ENCODE measurements at regions not wholly inside any gene's neighbourhood (a gene's known extent, or its start where the extent isn't known, plus 50 kb on each side); places are given as distances from the start of the nearest gene placed in this dataset.
A peak's percentile ranks its signal among the peaks of the same experiment; 100 is the strongest.

- no peak for DNase-seq (ENCODE audit: low read depth in 3 of 3)
Observed at GRCh38 chr13:40251343-40252032, 415.0 kb downstream of the FOXO1 start.

DNA sequence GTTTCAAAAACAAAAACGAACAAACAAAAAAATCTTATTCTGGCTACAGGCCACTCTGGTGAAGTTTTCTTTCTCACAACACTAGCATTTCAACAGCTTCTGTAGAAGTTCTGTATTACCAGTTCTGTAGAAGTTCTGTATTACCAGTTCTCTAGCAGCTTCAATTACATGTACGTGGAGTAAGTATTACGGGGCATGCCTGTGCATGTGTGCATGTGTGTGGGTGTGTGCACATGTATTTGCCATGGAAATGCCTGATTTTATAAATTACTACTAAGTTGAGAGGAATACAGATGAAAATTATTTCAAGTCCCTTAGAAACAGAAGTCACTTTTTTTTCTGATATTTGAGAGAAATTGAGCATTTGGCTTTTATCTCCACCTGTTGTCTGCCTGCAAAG lies 414.2 kb downstream of the FOXO1 start:
- no peak for DNase-seq (ENCODE audit: low read depth in 3 of 3)

DNA sequence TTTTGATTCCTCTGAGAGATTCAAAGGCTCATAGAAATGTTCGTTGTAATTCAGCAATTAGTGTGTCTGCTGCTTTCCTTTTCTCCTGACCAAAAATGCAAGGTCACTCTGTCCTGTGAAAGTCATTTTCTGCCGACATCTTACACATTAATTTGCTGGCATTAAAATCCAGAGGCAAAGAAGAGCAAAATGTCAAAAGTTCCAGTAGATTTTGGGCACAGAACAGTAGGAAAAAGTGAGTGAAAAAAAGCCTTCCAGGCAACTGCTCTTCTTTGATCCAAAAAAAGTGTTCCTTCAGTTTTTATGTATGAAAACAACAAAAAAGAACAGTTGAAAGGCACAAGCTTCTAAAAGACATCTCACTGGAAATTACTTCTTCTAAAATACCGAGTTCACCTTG lies 413.8 kb downstream of the FOXO1 start:
- DNase-seq (ENCODE audit: low read depth in 3 of 3) = no peak

DNA sequence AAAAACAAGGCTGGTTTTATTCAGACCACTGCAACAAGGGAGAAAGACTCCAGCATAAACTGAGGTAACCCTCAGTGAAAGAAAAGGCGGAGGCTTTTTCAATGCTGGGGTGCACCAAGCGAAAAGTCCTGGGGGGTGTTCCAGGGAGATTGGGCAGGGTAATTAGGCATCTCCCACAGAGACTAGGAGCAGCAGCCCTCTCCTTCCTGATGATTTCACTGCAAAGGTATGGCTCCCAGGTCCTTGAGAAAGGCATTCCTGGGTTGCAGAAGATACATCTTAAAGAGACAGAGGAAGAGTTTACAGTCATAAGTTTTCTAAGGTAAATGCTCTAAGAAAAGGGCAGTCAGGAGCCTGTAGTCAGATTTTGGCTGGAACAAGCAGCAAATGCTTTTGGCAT lies 412.0 kb downstream of the FOXO1 start:
- DNase-seq (ENCODE audit: low read depth in 3 of 3) = no peak

DNA sequence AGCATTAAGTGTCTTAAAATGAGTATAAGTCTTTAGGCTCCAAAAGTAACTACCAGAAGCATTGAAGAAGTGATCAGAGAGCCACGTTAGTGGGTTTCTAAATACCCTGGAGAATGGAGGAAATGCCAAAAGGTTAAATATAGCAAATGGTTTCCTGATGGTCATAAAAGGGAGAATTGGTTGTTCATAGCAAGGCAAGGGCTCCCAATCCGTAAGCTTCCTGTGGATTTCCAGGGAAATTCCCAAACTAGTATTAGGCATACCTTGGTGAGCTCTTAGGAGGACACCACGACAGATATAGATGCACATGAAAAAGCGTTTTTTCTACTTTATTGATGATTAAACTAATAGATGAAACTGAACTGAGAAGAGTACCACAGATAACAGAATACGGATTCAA lies 410.9 kb downstream of the FOXO1 start:
- no peak for DNase-seq (ENCODE audit: low read depth in 3 of 3)

- DNase-seq (ENCODE audit: low read depth in 3 of 3) = no peak
Observed at GRCh38 chr13:40259899-40260298, 406.5 kb downstream of the FOXO1 start.

DNA sequence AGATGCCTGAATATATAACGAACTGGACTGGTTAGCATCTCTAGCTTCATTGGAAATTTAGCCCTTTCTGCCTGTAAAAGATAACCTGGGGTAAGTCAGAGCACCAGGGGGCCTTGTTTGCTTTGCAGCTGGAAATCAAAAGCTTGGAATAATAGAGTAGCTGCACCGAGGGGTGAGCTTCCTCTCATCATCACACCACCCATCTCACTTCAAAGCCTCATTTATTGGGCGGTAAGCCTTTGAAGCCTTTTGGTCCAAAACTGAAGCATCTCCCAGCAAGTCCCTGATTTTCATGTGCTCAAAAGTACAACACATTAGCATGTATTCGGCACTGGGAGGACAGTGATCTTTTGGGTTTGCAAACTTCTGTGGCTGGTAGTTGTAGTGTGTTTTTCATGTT lies 405.1 kb downstream of the FOXO1 start:
- DNase-seq (ENCODE audit: low read depth in 3 of 3) = no peak

- DNase-seq (ENCODE audit: low read depth in 3 of 3) = no peak
Observed at GRCh38 chr13:40261947-40262346, 404.5 kb downstream of the FOXO1 start.

DNA sequence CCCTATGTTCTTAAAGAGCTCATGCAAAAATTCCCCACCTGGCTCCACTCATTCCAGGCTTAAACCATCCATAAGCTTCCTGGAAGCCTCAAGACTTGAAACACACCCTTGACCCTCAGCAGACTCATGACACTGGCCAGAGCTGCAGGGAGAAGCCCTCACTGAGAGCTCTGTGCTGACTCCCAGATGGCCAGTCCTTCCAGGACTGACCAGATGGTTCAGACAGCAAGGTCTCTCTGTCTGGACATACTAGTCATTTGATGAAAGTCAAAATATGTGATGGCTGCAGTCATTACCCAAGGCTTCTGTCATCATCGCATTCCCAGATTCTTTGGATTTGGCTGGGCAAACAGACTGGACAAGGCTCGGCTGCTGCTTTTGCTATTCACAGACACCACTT lies 397.4 kb downstream of the FOXO1 start:
- no peak for DNase-seq (ENCODE audit: low read depth in 3 of 3)

DNA sequence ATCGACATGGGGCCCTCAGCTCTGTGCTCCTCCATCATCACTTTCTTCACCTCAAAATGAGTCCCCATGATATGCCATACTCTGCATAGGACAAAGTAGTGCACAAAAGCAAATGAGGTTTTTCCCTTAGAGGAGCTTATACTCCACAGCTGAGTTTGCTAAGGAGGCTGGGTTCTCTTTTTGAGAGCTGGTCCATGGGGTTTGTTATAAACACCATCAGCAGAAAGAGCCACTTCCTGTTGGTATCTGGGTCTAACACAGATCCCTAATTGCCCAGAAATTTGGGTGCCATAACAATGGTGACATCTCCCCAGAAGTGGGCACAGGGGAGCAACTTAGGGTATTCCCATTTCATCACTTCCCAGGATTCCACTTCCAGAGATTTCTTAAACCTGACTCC lies 395.7 kb downstream of the FOXO1 start:
- DNase-seq (ENCODE audit: low read depth in 3 of 3) = no peak

DNA sequence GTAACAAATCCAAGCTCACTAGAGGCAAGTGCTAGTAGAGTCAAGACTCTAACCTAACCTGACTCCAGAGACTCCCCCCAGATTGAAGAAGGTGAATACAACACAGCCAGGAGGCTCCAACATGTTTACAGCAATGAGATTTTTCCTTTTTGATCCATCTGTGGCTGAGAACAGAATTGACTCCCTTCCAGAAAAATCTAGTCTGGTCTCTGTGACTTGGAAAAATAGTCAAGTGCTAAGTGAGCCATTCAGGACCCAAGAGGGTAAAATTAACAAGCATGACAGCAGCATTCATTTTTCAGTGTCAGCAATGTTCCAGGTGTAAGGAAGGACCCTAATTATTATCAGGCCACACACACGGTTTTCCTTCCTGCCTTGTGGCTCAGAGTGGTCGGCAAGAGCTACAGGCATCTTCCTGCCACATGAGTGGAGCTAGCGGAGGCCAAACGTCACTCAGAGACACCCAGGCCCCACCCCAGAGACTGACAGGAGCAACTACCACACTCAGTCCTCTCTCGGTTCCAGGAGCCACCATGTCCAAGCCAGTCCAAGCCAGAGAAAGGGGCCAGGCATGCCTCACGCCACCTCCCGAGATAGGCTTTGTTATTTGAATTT lies 395.1 kb downstream of the FOXO1 start:
- DNase-seq (ENCODE audit: low read depth in 3 of 3) = no peak

DNA sequence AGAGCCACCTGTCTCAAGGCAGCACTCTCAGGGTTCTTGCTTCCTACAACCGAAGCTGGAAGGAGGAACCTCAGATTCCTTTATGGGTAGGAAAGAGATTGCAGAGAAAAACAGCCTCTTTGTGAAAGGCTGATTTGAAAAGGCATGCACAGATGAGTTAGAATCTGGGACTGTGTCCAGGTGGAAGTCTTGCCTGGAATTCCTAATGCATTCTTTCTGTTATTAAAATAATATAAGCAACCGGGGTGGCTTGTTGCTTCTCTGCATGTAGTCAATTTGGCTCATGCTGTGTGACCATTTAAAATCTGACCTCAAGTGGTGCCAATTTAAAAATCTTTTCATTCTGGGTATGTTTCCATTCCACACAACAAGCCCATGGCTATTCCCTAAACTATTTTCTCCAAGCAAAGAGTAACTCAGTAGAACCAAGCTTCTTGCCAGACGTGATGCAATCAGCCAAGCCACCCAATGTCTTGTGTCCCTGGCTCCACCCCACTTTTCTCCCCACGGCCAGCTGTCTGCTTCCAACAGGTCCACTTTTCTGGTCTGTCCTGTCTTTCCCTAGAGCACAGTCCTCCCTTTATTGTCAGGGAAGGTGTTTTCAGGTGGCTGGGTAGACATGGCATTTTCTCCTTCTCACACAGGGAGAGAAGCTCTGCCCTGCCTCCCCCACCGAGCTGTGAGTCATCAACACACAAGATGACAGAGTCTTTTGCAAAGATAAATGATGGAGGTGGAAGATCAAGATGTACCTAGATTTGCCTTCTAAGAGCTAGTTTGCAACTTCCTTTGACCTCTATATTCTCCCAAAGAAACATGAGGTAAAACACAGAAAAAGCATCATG lies 394.3 kb downstream of the FOXO1 start:
- peak; percentile 16 to 52 (median 36) for DNase-seq (ENCODE audit: low read depth in 3 of 3)

DNA sequence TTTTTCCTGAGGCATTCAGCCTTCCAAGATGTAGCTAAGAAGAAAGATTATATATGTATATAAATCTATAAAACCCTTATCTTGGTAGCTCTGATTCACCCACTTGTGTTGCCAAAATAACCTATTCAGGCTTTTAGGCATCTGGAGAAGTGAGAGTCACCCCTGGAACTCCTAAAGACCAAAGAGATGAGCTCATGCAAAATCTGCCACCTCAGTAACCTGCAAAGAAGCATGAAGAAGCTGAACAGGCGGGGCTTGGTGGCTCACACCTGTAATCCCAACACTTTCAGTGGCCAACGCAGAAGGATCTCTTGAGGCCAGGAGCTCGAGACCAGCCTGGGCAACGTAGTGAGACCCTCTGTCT lies 393.7 kb downstream of the FOXO1 start:
- DNase-seq (ENCODE audit: low read depth in 3 of 3) = no peak

DNA sequence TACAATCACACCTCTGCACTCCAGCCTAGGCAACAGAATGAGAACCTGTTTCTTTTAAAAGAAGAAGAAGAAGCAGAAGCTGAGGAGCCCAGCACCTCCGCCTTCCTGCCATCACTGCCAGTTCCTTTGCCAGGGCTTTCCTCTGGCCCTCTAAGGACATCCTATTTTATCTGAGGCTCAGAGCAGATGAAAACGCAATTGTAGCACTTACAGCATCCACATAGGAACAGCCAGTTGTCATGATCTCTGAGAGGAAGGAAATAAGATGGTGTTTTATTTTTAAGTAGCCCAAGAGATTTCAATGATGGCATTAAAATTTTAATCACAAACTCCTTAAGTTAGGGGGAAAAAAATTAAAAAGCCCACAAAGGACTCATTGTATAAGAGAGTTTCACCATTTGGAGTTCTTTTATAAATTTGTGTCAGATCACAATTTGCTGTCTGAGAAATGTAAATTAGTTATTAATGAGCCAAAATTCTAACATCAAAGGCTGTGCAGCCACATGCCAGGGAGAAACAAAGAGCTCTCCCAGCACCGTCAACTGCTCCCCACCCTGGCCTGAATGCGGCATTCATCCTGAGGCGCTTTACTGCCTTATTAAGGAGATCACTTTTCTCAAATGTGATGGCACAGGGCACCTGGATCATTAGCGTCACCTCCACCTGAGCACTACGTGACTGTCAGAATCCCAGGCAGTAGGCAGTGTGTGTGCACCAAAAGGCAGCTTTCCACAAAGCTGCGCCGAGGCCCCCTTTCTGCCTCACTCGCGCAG lies 393.0 kb downstream of the FOXO1 start:
- no peak for DNase-seq (ENCODE audit: low read depth in 3 of 3)

GRCh38 chr13:40274103-40274502 lies 392.3 kb downstream of the FOXO1 start:
- DNase-seq (ENCODE audit: low read depth in 3 of 3) = no peak

DNA sequence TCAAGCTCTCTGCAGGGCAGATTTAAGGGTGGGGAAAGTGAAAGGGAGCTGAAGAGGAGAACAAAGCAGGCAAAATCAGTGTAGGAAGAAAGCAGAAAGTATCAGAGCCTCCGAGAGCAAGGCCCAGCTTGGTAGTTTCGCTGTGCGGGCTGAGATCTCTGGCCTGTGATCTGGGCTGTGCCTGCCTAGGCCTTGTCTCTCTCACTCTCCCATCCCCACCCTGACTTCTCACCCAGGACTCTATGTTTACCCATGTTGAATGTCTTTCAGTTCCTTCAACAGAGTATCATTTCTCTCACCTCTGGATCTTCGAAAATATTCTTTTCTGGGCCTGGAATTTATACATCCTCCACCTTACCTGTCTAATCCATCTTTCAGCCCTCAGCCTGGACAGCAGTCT lies 391.3 kb downstream of the FOXO1 start:
- DNase-seq (ENCODE audit: low read depth in 3 of 3) = no peak

- no peak for DNase-seq (ENCODE audit: low read depth in 3 of 3)
Observed at GRCh38 chr13:40275636-40276035, 390.8 kb downstream of the FOXO1 start.

DNA sequence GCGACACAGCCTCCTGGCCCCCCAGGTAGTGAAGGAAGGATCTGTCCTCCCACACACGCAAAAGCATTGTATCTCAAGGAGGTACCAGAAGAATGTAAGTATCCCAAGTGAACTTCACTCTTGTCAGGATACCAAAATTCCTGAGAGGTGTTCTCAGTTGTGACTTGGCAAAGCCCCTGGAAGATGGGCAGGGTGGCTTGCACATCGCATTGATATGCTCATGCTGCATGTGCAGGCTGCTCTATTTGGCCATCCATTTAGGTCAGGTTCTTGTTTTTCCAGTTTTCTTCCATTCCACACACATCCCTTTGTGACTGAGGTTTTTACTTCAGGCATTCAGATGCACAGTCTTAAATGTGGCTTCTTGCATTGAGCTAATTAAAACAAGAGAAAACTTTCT lies 382.8 kb downstream of the FOXO1 start:
- DNase-seq (ENCODE audit: low read depth in 3 of 3) = no peak

DNA sequence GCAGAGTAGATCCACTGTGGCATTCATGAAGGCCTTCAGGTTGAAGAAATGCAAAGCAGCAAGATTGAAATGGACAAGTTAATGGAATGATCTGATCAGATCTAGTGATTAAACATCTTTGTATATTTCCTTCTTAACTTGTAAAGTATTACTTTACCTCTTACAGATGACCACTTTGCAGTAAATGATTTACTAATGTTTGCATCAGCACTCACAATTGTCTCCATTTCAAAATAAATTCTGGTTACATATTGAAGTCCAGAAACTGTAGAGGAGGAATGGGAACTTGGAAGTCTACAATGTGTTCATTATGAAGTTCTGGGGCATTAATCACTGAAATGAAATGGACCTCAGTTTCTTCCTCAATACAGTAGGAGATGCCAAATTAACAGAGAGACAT lies 380.8 kb downstream of the FOXO1 start:
- no peak for DNase-seq (ENCODE audit: low read depth in 3 of 3)

DNA sequence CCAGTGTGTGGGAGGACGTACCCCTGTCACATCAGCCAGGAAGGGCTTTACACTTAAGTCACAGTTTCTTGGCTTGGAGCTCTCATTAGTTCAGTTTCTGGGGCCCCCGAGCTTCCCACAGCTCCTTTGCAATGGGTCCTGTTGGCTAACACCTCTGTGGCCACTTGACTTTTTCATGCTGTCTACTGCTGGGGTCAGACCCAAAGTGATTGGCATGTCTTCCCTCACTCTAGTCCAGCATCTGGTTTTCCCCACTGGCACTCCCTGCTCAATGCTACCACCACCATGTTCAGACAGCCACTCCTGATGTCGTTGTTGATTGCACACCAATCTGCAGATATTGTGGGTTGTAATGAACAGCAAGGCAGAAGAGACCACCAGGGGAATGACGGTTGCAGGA lies 379.0 kb downstream of the FOXO1 start:
- no peak for DNase-seq (ENCODE audit: low read depth in 3 of 3)

- no peak for DNase-seq (ENCODE audit: low read depth in 3 of 3)
Observed at GRCh38 chr13:40288259-40288658, 378.2 kb downstream of the FOXO1 start.

- DNase-seq (ENCODE audit: low read depth in 3 of 3) = no peak
Observed at GRCh38 chr13:40290758-40291157, 375.7 kb downstream of the FOXO1 start.
